GM19438 (cell line): ENCODE measurements at regions not wholly inside any gene's neighbourhood (a gene's known extent, or its start where the extent isn't known, plus 50 kb on each side); places are given as distances from the start of the nearest gene placed in this dataset.

Experiments
- ATAC-seq: cut with Tn5 transposase; IDR thresholded peaks from one replicate; pipeline ENCODE4 v1.9.1; 2021; ENCODE audit warnings: low read depth; ENCODE audit not compliant: unreplicated experiment

- ATAC-seq: no peak
Measured at GRCh38 chr1:112188611-112189010, 199.1 kb upstream of the KCND3 start.

DNA sequence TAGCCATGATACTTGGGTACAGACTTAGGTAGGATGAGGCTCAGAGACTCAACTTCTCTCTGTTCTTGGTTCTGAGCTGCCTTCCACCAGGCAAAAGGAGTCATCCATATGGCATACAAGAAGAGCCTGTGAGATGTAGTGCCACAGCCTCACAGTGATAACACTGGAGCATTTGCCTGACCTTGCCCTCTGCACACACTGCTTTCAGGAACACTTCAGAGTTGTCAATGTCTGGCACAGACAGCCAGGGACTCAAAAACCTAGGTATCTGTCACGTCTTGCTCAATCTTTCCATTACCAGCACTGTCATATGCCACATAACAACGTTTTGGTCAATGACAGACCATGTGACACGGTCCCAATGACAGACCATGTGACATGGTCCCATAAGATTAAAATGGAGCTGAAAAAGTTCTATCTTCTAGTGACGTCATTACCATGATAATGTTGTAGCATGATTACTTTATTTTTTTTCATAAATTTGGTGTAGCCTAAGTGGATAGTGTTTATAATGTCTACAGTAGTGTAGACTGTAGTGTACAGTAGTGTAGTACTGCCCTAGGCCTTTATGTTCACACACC, 199.9 kb upstream of the CTTNBP2NL start:
- ATAC-seq: no peak

DNA sequence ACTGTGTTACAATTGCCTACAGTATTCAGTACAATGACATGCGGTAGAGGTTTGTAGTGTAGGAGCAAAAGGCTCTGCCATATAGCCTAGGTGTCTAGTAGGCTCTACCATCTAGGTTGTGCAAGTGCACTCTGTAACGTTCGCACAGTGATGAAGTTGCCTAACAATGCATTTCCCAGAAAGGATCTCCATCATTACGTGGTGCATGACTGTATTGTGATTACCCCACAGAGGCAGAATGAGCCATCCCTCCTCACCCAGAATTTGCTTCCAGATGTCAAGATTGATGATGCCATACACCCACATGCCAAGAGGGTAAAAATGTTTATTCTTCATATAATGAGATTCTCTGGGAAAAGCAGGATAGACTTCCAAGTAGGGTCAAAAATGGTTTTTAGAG, 199.3 kb upstream of the CTTNBP2NL start:
- ATAC-seq: no peak

GRCh38 chr1:112209493-112209892, 186.5 kb upstream of the CTTNBP2NL start:
- no peak for ATAC-seq

DNA sequence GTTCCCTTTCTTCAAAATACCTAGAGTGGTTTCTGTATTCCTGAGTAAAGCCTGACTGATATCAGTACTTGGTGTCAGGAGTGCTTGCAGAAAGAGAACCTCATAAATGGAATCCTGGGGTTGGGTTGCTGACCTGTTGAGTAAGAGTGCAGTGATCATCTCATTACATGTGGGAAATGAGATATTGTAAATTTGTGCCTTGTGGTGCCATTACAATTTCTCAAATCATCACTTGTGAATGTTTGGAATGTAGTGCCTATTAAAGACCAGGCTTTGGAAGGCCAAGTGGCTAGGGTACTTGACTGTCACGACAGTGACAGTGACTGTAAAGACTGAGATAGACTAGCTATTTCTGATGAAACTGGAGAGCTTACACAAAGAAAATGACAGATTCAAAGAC, 176.7 kb upstream of the CTTNBP2NL start:
- ATAC-seq: no peak

GRCh38 chr1:112230232-112230631, 165.8 kb upstream of the CTTNBP2NL start:
- ATAC-seq: no peak

- no peak for ATAC-seq
Measured at GRCh38 chr1:112231331-112231730, 164.7 kb upstream of the CTTNBP2NL start.

DNA sequence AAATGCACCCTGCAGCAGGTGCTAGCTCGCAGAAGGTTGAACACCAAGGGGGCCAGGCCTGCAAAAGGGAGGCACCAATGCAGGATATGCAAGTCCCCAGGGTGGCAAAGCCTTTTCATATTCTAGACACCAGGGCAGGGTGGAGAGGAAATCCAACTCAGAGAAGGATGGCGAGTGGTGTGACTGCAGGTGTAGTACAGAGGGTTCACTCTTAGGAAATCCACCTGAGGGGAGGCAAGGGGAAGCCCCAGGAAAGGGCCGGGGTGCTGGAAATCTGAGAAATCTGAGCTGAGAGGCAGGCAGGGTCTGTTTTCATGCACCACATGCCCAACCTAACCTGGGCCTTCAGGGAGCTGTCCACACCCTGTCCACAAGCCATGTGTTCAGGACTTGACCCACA, 163.2 kb upstream of the CTTNBP2NL start:
- ATAC-seq: no peak

DNA sequence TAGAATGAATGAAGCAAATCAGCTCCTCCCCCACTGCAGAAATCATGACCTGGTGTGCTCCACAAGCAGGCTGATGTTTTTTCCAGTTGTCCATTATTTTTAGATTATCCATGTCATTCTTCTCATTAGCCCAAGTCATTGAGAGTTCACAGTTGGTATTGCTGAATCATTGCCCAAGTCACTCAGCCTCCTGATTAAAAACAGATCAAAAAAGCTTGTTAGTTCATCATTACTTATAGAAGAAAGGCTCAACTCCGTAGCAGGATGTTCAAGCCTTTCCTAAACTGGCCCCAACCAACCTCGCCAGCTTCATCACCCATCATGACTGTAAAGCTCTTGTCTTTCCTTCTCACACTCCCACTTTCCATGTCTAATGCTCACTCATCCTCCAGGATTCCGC, 161.3 kb upstream of the CTTNBP2NL start:
- ATAC-seq: no peak

DNA sequence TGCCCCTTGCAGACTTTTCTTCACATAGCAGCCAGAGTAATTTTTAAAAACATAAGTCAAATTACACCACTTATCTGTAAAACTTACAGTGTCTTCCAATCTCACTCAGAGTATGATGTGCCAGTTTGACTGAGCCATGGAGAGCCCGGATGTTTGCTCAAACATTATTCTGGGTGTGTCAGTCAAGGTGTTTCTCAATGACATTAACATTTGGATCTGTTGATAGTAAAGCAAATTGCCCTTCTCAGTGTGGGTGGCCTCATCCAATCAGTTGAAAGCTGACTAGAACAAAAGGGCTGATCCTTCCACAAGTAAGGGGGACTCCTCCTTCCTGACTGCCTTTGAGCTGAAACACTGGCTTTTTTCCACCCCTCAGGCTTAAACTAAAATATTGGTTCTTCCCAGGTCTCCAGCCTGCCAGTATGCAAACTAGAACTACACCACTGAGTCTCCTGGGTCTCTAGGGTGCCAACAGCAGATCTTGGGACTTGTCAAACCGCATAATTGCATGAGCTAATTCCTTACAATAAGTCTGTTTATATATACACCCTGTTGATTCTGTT, 157.9 kb upstream of the CTTNBP2NL start:
- ATAC-seq: no peak

DNA sequence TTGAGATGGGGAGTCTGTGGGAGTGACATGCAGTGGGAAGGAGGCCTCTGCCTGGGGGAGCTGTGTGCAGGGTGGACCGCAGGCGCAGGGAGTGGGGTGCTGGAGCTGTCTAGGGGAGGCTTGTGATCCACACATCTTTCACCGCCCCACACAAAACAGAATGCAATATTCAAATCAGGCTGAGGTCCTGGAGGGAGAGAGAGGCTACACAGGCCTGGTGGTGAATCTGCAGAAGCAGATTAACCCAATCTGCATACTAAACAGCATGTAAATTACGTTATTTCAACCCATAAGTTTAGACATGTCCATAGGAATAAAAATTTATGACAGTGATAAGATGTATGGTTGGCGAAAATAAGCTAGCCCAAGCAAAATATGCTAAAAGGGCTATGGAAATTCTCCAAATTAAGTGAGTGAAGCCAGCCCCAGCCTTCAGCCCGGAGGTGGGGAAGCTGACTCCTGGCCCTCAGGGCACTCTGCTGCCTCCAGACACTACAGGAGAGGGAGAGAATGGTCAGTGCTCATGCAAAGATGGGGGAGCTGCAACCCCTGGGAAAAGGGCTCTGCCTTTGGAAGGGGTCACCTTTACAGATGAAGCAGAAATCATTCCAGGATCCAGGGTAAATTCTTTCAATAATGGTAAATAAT, 156.2 kb upstream of the CTTNBP2NL start:
- no peak for ATAC-seq

GRCh38 chr1:112242470-112242869, 153.5 kb upstream of the CTTNBP2NL start:
- ATAC-seq: no peak

GRCh38 chr1:112244131-112244530, 151.9 kb upstream of the CTTNBP2NL start:
- no peak for ATAC-seq

DNA sequence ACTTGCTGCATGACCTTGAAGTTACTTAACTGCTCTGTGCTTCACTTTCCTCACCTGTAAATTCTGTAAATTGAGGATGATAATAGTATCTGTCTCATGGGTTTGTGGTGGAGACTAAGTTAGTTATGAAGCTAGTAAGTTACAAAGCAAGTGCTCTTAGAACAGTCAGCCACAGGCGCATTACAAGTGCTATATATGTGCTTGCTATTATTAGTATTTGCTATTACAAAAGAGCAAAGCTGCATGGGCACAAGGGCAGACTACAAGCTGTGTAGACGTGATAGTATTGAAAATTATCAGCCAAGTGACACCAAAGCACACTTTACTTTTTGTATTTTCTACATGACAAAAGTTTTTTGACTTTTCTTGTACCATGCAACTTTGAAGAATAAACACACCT, 150.9 kb upstream of the CTTNBP2NL start:
- no peak for ATAC-seq

DNA sequence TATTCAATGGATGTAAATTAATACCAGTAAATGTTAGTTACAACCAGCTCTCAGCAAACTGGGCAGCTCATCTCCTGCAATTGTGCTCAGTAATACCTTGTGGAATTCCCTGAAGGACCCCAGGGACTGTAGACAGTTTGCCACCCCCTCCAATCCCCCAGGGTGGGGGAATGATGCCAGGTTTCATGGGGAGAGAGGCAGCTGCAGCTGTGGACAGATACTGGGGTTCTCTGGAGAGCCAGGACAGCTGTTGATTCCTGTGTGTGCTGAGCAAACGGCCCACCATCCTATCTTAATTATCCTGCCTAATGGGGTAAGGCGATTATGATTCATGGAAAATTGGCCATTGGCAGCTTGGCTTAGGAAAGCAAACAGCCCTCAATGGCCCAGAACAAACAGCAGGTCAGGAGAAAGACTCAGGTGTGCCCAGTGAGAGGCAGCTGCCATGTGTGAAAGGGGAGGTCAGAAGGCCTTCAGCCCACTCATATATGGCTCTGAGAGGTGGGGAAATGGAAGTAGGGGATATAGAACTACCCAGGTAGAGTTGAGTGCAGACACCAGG, 148.9 kb upstream of the CTTNBP2NL start:
- ATAC-seq: no peak

DNA sequence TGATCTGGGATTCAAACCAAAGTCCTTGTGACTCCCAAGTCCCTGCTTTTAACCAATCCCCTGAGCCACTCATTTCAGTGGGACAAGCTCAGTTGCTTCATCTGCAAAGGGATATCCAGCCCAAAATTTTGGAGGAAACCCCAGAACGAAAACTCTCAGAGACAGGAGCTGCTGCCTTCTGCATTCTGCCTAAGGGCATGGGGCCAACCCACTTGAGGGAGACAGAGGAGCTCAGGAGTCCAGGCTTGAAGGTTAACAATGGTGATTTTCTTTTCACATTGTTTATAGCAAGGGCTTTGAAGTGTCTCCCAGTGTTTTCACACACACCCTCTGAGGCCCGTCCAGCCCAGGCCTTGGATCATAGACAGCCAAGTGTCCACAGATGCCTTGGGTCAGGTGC, 148.1 kb upstream of the CTTNBP2NL start:
- no peak for ATAC-seq

DNA sequence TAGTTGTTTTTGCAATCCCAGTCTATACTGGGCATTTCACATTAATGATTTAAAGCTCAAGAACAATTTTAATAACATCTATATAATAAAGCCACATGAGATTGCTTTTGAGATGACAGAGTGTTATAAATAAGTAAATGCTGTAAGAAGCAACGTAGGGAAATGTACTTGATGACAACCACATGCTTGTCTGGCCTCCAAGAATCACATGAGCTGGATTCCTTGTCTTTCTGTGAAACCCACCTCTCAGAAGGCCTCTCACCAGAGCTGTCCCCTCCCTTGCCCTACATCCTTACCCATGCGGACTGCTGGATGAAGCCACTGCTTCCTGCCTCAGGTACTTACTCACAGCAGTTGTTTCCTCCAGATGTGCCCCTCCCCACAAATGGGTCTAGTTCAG, 145.1 kb upstream of the CTTNBP2NL start:
- no peak for ATAC-seq

DNA sequence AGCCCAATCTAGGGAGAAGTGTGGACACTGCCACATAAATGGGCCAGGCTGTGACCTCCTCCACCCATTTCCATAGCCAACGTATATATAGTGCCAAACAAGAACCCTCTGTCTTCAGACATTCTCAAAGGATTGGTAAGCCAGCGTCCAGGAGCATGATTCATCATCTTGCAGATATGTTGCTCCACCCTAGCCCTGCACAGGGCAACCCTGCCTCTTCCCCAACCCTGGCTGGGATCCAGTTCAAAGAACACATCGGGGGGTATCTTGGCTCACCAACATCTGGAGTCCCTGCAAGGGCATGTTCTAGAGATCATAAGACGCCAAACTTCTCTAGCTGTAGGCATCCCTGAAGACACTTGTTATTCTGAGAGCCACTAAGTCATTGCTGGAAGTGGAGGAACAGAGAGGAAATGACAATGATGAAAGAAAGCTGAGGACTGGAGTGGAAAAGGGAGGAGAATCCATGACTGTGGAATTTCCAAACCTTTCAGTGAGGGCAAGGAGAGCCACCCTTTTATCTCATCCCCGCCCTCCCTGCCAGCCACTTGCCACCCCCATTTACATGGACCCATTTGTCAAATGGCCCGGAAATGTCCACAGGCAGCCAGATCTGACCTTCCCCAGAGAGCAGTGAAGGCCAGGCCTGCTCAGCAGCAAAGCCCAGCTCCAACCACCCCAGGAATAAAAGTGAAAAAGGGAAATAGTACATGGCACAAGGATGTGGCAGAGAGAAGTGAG, 144.1 kb upstream of the CTTNBP2NL start:
- no peak for ATAC-seq

DNA sequence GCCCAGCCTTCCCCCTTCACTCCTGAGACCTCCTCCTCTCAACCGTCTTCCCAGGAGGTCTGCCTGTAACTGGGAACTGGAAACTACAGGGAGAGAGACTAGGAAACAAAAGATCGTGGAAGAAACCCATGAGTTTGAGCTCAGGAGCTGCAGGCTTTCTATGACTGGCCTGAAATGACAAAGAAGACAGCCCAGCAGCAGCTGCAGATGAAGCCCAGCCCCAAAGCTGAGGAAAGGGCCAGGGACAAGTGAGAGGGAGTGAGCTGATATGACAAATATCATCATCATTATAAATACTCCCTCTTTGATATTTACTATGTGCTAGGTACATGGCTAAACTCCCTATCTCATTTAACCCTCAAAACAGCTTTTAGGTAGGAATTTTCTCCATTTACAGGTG, 142.6 kb upstream of the CTTNBP2NL start:
- no peak for ATAC-seq

DNA sequence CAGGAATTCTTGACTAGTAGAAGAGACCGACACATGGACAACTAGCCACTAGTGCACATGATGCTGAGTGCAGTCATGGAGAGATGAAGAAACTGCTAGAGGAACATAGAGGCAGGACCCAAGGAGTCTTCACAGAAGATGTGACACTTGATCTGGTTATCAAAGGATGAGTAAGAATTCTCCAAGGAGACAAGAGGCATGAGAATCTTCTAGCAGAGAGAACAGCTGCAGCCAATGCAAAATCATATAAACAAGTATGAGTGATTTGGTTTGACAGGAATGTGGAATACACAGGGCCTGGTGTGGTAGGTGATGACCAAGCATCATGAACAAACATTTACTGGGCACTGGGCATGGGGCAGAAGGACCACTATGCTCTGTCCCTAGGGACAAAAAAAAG, 140.9 kb upstream of the CTTNBP2NL start:
- ATAC-seq: no peak

DNA sequence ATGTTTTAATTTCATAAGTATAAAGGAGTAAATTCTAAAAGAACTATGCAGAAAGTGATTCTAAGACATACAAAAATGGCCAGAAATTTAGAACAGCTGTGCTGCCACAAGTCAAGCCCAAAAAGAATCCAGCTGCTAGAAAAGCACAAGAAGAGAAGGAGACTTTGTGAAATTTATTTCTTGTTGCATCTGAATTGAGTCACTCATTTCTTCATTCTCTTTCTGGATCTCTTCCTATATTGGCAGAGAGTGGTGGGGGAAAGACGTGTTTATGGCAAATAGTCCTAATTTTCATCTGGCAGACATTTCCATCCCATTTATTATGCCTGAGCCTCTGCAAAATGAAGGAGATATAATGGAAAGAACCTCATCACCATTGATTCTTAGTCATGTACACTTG, 139.6 kb upstream of the CTTNBP2NL start:
- ATAC-seq: no peak
